ENCODE measurements at regions not wholly inside any gene's neighbourhood (a gene's known extent, or its start where the extent isn't known, plus 50 kb on each side); places are given as distances from the start of the nearest gene placed in this dataset.

GRCh38 chr6:43962458-43962857, 164.8 kb downstream of the MRPL14 start (continued):
- TF ChIP-seq NCOR1 (IDR thresholded peaks at IDR 0.05) (no peak), SAP30 (IDR thresholded peaks at IDR 0.05; ENCODE audit: borderline replicate concordance, insufficient read depth, low read depth, low read length, poor library complexity, severe bottlenecking) (no peak), ATF1 (CRISPR knock-in tag; IDR thresholded peaks at IDR 0.05) (no peak), ATF1 (tag; IDR thresholded peaks at IDR 0.05) (no peak), RBM22 (IDR thresholded peaks at IDR 0.05; ENCODE audit: low read depth, low read length, poor library complexity, severe bottlenecking) (no peak), COPS2 (conservative IDR thresholded peaks at IDR 0.05) (no peak), SMAD2 (IDR thresholded peaks at IDR 0.05; ENCODE audit: low read depth, low read length) (no peak), EP300 (IDR thresholded peaks at IDR 0.05; ENCODE audit: low read length) (no peak), MCM2 (IDR thresholded peaks at IDR 0.05; ENCODE audit: low read depth) (no peak), NR1H2 (CRISPR knock-in tag; IDR thresholded peaks at IDR 0.05) (no peak), TFAP4 (CRISPR knock-in tag; IDR thresholded peaks at IDR 0.05; ENCODE audit: borderline replicate concordance) (no peak), ZNF518B (CRISPR knock-in tag; IDR thresholded peaks at IDR 0.05) (no peak), STAT5A (IDR thresholded peaks at IDR 0.05; ENCODE audit: borderline replicate concordance, low read length) (no peak), DDX20 (tag; IDR thresholded peaks at IDR 0.05; ENCODE audit: low read depth) (no peak), SP1 (CRISPR knock-in tag; IDR thresholded peaks at IDR 0.05) (no peak), MEIS2 (IDR thresholded peaks at IDR 0.05; ENCODE audit: partially characterized antibody) (no peak), FOXK1 (CRISPR knock-in tag; IDR thresholded peaks at IDR 0.05; ENCODE audit: borderline replicate concordance) (no peak), ZNF445 (CRISPR knock-in tag; IDR thresholded peaks at IDR 0.05; ENCODE audit: low read depth) (no peak), ZBTB49 (CRISPR knock-in tag; IDR thresholded peaks at IDR 0.05; ENCODE audit: borderline replicate concordance) (no peak), HNRNPUL1 (IDR thresholded peaks at IDR 0.05; ENCODE audit: low read length) (no peak), PHB2 (IDR thresholded peaks at IDR 0.05; ENCODE audit: low read depth) (no peak), CBFA2T3 (IDR thresholded peaks at IDR 0.05) (no peak), ZBTB8A (IDR thresholded peaks at IDR 0.05; ENCODE audit: partially characterized antibody) (no peak), ZC3H11A (IDR thresholded peaks at IDR 0.05; ENCODE audit: low read depth, low read length) (no peak), POLR2G (IDR thresholded peaks at IDR 0.05; ENCODE audit: low read depth, low read length) (no peak), MIER1 (IDR thresholded peaks at IDR 0.05; ENCODE audit: low read depth) (no peak), ZNF165 (CRISPR knock-in tag; IDR thresholded peaks at IDR 0.05; ENCODE audit: borderline replicate concordance) (no peak)

Data from K562 (cell line).